GM12873 (cell line): ENCODE measurements at regions not wholly inside any gene's neighbourhood (a gene's known extent, or its start where the extent isn't known, plus 50 kb on each side); places are given as distances from the start of the nearest gene placed in this dataset.

ENCODE experiments used
- CTCF ChIP-seq: IDR thresholded peaks from 2 replicates; pipeline ENCODE4 v1.5.1; 2012; ENCODE audit warnings: low read depth, mild to moderate bottlenecking, moderate library complexity, low read length, control low read depth; ENCODE audit not compliant: insufficient read depth; ENCODE audit errors: missing control alignments

- no peak for TF ChIP-seq CTCF
Measured at GRCh38 chr12:127311720-127312364, 955.1 kb upstream of the TMEM132C start.

GRCh38 chr12:127324681-127325080, 942.3 kb upstream of the TMEM132C start:
- TF ChIP-seq CTCF: no peak

GRCh38 chr12:127327986-127328385, 939.0 kb upstream of the TMEM132C start:
- no peak for TF ChIP-seq CTCF

- TF ChIP-seq CTCF: no peak
Measured at GRCh38 chr12:127328867-127329266, 938.1 kb upstream of the TMEM132C start.

GRCh38 chr12:127334365-127334764, 932.6 kb upstream of the TMEM132C start:
- TF ChIP-seq CTCF: no peak

GRCh38 chr12:127334912-127335644, 931.9 kb upstream of the TMEM132C start:
- no peak for TF ChIP-seq CTCF

GRCh38 chr12:127336416-127336815, 930.6 kb upstream of the TMEM132C start:
- TF ChIP-seq CTCF: no peak
